Memory B cell (primary cell): ENCODE measurements at regions not wholly inside any gene's neighbourhood (a gene's known extent, or its start where the extent isn't known, plus 50 kb on each side); places are given as distances from the start of the nearest gene placed in this dataset.
"Not testable (repeated sequence)": the region's sequence is repeated elsewhere in the genome, so short reads cannot be mapped to it uniquely, and the experiment has no call there.

Source experiments
- ATAC-seq: fragments of 150-1000 bp; cut with Tn5 transposase; 2 replicates; pipeline ENCODE4 v1.10.0; 2021; ENCODE audit warnings: low read depth, mild to moderate bottlenecking, moderate library complexity
- DNase-seq, 2 donors: peaks; one replicate each; pipeline ENCODE4 v3.0.0; 2022; ENCODE audit warnings: low spot score in 2 of 2
- H3K27ac Mint-ChIP-seq: one replicate; pipeline ENCODE4 v1.8.0; 2022; ENCODE audit warnings: mild to moderate bottlenecking, moderate library complexity, mixed read lengths
- H3K27me3 Mint-ChIP-seq: one replicate; pipeline ENCODE4 v1.8.0; 2022; ENCODE audit warnings: mixed read lengths
- H3K36me3 Mint-ChIP-seq: one replicate; pipeline ENCODE4 v1.8.0; 2022; ENCODE audit warnings: mild to moderate bottlenecking, mixed read lengths
- H3K4me1 Mint-ChIP-seq: one replicate; pipeline ENCODE4 v1.8.0; 2022; ENCODE audit warnings: mixed read lengths
- H3K4me3 Mint-ChIP-seq: one replicate; pipeline ENCODE4 v1.8.0; 2022; ENCODE audit warnings: mild to moderate bottlenecking, moderate library complexity, mixed read lengths
- H3K9me3 Mint-ChIP-seq: one replicate; pipeline ENCODE4 v1.8.0; 2022; ENCODE audit warnings: mixed read lengths

GRCh38 chr11:134955970-134956369 is 543.9 kb upstream of the B3GAT1 start:
- DNase-seq, H3K36me3 Mint-ChIP-seq, H3K27ac Mint-ChIP-seq, H3K4me1 Mint-ChIP-seq, H3K4me3 Mint-ChIP-seq, H3K27me3 Mint-ChIP-seq, ATAC-seq, H3K9me3 Mint-ChIP-seq: not testable (repeated sequence)

- no peaks in the 10 kb centered on the region for H3K36me3 Mint-ChIP-seq
- no peaks in the 10 kb centered on the region for H3K4me1 Mint-ChIP-seq
- peaks cover 2% of the 10 kb centered on the region for H3K9me3 Mint-ChIP-seq
- ATAC-seq (no peak), DNase-seq (no peak)
- H3K4me3 Mint-ChIP-seq, result no peak overlapping the region
- H3K27ac Mint-ChIP-seq, result no peak overlapping the region
- H3K27me3 Mint-ChIP-seq, result peaks cover 9% of the 10 kb centered on the region
These were observed 543.2 kb upstream of the B3GAT1 start for GRCh38 chr11:134955281-134955680.

DNA sequence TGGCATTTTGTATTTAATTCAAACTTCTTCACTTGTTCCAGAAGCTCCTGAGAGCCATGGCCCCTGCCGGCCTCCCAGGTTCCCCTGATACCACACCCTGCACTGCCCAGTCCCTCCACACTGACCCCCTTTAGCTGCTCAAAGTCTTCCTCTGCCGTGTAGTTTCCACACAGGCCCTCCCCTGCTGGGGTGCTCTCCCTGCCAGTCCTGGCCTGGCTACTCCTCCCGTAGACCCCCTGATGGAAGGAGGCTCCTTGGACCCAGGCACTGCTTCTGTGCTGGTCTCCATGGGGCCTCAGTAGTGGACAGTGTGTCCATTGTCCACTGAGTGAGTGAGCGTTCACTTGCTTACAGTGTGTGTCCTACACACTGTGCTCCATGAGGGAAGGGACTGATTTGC is 542.4 kb upstream of the B3GAT1 start:
- H3K4me1 Mint-ChIP-seq, ATAC-seq, H3K36me3 Mint-ChIP-seq, H3K4me3 Mint-ChIP-seq, H3K27me3 Mint-ChIP-seq, DNase-seq, H3K27ac Mint-ChIP-seq, H3K9me3 Mint-ChIP-seq: not testable (repeated sequence)

DNA sequence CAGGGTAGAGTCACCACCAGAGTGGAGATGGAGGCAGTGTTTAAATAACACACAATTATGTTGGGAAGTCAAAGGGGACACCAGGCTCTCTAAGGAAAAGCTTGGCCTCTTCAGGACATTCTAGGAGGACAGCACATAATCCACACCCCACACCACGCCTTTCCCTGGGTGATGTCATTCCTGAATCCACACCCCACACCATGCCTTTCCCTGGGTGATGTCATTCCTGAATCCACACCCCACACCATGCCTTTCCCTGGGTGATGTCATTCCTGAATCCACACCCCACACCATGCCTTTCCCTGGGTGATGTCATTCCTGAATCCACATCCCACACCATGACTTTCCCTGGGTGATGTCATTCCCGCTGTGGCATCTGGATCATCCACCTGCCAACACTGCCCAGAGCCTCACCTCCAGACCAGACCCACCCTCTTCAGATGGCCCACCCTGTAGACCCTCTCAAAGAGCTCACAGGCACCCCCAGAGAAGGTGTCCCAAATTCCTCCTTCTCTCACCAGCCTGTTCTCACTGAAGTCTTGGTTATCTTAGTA is 541.5 kb upstream of the B3GAT1 start:
- ATAC-seq, H3K4me1 Mint-ChIP-seq, H3K27ac Mint-ChIP-seq, DNase-seq, H3K4me3 Mint-ChIP-seq, H3K36me3 Mint-ChIP-seq, H3K9me3 Mint-ChIP-seq: not testable (repeated sequence)
- H3K27me3 Mint-ChIP-seq, result peaks cover 11% of the 10 kb centered on the region

DNA sequence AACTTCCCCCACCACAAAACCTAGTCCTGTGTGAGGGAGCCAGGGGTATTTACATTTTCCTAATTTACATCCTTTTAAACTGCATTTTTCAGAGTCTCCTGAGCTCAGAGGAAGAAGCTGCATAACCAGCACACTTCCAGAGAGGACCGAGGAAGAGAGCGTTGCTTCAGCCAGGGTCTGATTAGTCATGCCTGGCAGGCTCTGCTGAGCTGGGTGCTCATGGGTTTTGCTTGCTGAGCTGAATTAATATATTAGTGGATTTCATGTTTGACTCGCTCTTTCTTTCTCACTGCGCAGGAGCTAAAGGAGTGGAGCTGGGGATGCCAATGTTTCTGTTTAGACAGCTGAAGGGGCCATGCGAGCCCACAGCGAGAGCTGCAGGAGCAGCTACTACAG is 539.3 kb upstream of the B3GAT1 start:
- DNase-seq, result no peak
- no peak for ATAC-seq
- Mint-ChIP-seq H3K27ac (no peak overlapping the region), H3K36me3 (no peaks in the 10 kb centered on the region), H3K9me3 (peaks cover 2% of the 10 kb centered on the region), H3K27me3 (peaks cover 11% of the 10 kb centered on the region), H3K4me3 (no peak overlapping the region), H3K4me1 (no peaks in the 10 kb centered on the region)

GRCh38 chr11:134950692-134951304 is 538.8 kb upstream of the B3GAT1 start:
- no peak for ATAC-seq
- DNase-seq, result no peak
- H3K4me1 Mint-ChIP-seq, result no peaks in the 10 kb centered on the region
- H3K9me3 Mint-ChIP-seq, result peaks cover 2% of the 10 kb centered on the region
- H3K36me3 Mint-ChIP-seq, result no peaks in the 10 kb centered on the region
- peaks cover 11% of the 10 kb centered on the region for H3K27me3 Mint-ChIP-seq
- no peak overlapping the region for H3K27ac Mint-ChIP-seq
- H3K4me3 Mint-ChIP-seq, result no peak overlapping the region

- H3K9me3 Mint-ChIP-seq, result peaks cover 2% of the 10 kb centered on the region
- H3K36me3 Mint-ChIP-seq, result no peaks in the 10 kb centered on the region
- DNase-seq, result no peak
- peaks cover 12% of the 10 kb centered on the region for H3K27me3 Mint-ChIP-seq
- ATAC-seq, result no peak
- H3K4me1 Mint-ChIP-seq, result no peaks in the 10 kb centered on the region
- H3K4me3 Mint-ChIP-seq, result no peak overlapping the region
- H3K27ac Mint-ChIP-seq, result no peak overlapping the region
These were observed 537.4 kb upstream of the B3GAT1 start for GRCh38 chr11:134949121-134950090.

DNA sequence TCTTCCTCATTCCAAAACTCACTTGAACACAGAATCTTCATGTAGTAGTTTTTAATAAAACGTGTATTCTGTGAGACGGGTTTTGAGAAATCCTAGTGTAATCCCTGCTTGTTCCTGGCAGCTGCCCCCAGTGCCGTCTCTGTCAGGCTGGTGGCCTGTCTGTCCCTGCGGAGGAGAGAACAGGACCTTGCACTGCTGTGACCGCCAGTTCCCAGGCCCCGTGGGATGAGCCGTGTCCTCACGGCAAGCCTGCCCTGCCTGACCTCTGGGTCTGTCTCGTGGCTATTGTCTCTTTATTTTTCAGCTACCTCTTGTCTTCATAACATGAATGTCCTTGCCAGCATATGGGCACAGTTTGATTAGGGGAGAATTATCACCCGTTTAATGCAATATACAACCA is 535.5 kb upstream of the B3GAT1 start:
- Mint-ChIP-seq H3K4me3 (no peak overlapping the region), H3K4me1 (no peaks in the 10 kb centered on the region), H3K27me3 (peaks cover 4% of the 10 kb centered on the region), H3K27ac (no peak overlapping the region), H3K36me3 (no peaks in the 10 kb centered on the region), H3K9me3 (no peaks in the 10 kb centered on the region)
- ATAC-seq (no peak), DNase-seq (no peak)

DNA sequence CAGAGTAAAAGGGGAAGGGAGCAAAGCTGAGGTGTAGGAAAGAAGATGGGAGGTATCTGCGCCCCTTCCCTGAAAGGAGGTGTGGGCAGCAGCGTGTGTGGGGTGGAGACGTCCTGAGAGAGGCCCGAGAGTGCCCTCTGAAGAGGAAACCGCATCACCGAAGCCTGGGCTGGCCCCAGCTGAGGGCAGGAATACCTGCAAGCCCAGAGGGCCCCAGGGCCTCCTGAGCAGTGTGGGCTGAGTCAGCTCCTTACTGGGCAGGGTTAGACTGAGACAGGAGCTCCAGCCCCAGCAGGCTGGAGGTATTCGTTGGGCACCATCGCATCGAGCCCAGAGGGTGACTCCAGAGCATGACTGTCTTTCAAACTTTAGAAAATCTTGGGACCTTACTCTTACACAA is 534.0 kb upstream of the B3GAT1 start:
- no peak overlapping the region for H3K4me3 Mint-ChIP-seq
- H3K27me3 Mint-ChIP-seq, result peaks cover 6% of the 10 kb centered on the region
- no peak overlapping the region for H3K27ac Mint-ChIP-seq
- H3K36me3 Mint-ChIP-seq, result no peaks in the 10 kb centered on the region
- no peak for ATAC-seq
- no peaks in the 10 kb centered on the region for H3K9me3 Mint-ChIP-seq
- H3K4me1 Mint-ChIP-seq, result no peaks in the 10 kb centered on the region
- no peak for DNase-seq

DNA sequence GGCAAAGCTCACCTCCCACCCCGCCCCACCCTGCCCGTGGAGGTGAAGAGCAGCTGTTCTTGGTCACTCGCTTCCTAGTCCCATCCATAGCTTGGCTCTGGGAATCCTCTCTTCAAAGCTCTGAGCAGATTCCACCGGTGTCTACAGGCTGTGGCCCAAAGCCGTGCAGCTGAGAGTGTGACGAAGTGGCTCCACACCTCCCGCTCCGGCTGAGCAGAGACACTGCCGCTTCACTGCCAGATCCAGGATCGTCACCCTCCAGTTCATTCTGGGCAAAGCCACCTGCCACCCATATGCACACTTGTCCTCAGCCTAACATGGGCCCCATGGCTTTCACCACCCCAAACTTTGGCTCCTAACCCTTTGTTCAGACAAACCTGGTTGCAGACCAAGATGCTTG is 532.9 kb upstream of the B3GAT1 start:
- no peak overlapping the region for H3K27ac Mint-ChIP-seq
- no peaks in the 10 kb centered on the region for H3K9me3 Mint-ChIP-seq
- H3K36me3 Mint-ChIP-seq, result no peaks in the 10 kb centered on the region
- H3K4me1 Mint-ChIP-seq, result no peaks in the 10 kb centered on the region
- H3K4me3 Mint-ChIP-seq, result no peak overlapping the region
- DNase-seq, result no peak
- H3K27me3 Mint-ChIP-seq, result peaks cover 6% of the 10 kb centered on the region
- no peak for ATAC-seq

GRCh38 chr11:134944131-134944530 is 532.1 kb upstream of the B3GAT1 start:
- DNase-seq (no peak), ATAC-seq (no peak)
- Mint-ChIP-seq H3K27me3 (peaks cover 6% of the 10 kb centered on the region), H3K27ac (no peak overlapping the region), H3K9me3 (no peaks in the 10 kb centered on the region), H3K36me3 (no peaks in the 10 kb centered on the region), H3K4me3 (no peak overlapping the region), H3K4me1 (no peaks in the 10 kb centered on the region)

- H3K36me3 Mint-ChIP-seq, result no peaks in the 10 kb centered on the region
- peaks cover 4% of the 10 kb centered on the region for H3K27me3 Mint-ChIP-seq
- no peak for ATAC-seq
- no peak overlapping the region for H3K27ac Mint-ChIP-seq
- no peaks in the 10 kb centered on the region for H3K9me3 Mint-ChIP-seq
- H3K4me3 Mint-ChIP-seq, result no peak overlapping the region
- no peaks in the 10 kb centered on the region for H3K4me1 Mint-ChIP-seq
- no peak for DNase-seq
These were observed 531.5 kb upstream of the B3GAT1 start for GRCh38 chr11:134943544-134943943.

GRCh38 chr11:134942681-134943080 is 530.6 kb upstream of the B3GAT1 start:
- ATAC-seq, result no peak
- Mint-ChIP-seq H3K4me3 (no peak overlapping the region), H3K4me1 (no peaks in the 10 kb centered on the region), H3K9me3 (no peaks in the 10 kb centered on the region), H3K27ac (no peak overlapping the region), H3K27me3 (peaks cover 4% of the 10 kb centered on the region), H3K36me3 (no peaks in the 10 kb centered on the region)
- DNase-seq, result no peak

DNA sequence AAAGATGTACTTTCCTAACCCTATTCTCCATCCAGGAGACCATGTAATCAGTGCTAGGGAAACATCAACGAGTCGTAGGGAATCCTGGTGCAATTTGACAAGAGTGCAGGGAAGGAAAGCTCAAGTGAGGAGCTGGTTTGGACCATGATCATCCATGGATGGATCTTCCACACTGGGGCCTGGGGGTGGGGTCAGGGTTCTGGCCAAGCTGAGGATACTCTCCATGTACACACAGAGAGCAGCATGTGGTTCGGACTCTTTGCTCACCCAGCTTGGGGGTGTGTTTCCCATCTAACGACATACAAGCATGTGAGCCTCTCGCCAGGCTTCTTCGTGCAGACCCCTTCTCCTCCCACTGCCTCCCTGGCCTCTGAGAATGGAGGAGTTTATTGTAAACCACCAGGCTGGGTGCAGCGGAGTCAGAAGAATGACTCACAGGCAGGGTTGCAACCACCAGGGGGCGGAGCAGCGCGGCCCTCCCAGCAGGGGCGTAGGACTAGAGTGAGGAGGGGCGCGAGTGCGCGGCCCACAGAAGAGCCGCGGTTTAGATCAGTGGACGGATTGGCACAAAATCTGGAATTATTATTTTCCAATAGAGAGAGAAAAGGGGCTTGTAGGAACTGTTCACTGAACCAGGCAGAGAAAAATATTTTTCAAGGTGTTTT is 530.0 kb upstream of the B3GAT1 start:
- H3K4me3 Mint-ChIP-seq, H3K36me3 Mint-ChIP-seq, H3K27ac Mint-ChIP-seq, DNase-seq, H3K27me3 Mint-ChIP-seq, H3K9me3 Mint-ChIP-seq, H3K4me1 Mint-ChIP-seq, ATAC-seq: not testable (repeated sequence)
